ENCODE measurements at regions not wholly inside any gene's neighbourhood (a gene's known extent, or its start where the extent isn't known, plus 50 kb on each side); places are given as distances from the start of the nearest gene placed in this dataset.

- TF ChIP-seq SUZ12 (IDR thresholded peaks at IDR 0.05; ENCODE audit: extremely low read depth, insufficient read depth, insufficient read length) (no peak), ZNF274 (IDR thresholded peaks at IDR 0.05; ENCODE audit: low read depth, low read length) (no peak)
Observed at GRCh38 chr14:40216976-40217375, 784.7 kb upstream of the FBXO33 start.
